Fibroblast of lung (primary cell): ENCODE measurements at regions not wholly inside any gene's neighbourhood (a gene's known extent, or its start where the extent isn't known, plus 50 kb on each side); places are given as distances from the start of the nearest gene placed in this dataset.

Source experiments
- EZH2 ChIP-seq: IDR thresholded peaks from 2 replicates; pipeline ENCODE4 v1.5.1; 2012; ENCODE audit warnings: low read length, control low read depth, mild to moderate bottlenecking; ENCODE audit errors: missing control alignments
- TF ChIP-seq, protein P1 (sequence below), 2 donors: IDR thresholded peaks in 1 of 2; conservative IDR thresholded peaks in 1 of 2; 1 replicate in 1 of 2; 2 replicates in 1 of 2; pipeline ENCODE4 v1.5.1; 2011 to 2012; ENCODE audit warnings: low read length in 2 of 2, control low read depth in 1 of 2, inconsistent platforms in 1 of 2, low read depth in 1 of 2, mild to moderate bottlenecking in 1 of 2

DNA sequence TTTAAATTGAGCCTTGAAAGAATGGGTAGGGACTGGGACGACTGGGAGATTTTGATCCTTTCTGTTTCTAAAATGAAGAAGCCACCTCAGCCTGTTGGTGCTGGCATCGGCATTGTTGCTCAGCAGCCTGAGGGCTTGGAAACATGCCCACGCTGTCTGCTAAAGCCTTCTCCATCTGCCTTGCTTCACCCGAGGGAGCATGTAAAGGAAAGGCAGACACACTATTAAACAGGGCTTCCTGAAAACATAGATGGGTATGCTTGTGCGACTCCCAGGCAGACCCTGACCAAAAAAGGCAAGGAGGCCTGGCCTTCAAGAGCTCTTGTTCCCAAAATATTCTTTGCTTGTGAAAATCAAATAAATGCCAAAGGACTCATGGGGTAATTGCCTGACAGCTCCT is 84.2 kb upstream of the SLC4A7 start:
- TF ChIP-seq, protein P1, sequence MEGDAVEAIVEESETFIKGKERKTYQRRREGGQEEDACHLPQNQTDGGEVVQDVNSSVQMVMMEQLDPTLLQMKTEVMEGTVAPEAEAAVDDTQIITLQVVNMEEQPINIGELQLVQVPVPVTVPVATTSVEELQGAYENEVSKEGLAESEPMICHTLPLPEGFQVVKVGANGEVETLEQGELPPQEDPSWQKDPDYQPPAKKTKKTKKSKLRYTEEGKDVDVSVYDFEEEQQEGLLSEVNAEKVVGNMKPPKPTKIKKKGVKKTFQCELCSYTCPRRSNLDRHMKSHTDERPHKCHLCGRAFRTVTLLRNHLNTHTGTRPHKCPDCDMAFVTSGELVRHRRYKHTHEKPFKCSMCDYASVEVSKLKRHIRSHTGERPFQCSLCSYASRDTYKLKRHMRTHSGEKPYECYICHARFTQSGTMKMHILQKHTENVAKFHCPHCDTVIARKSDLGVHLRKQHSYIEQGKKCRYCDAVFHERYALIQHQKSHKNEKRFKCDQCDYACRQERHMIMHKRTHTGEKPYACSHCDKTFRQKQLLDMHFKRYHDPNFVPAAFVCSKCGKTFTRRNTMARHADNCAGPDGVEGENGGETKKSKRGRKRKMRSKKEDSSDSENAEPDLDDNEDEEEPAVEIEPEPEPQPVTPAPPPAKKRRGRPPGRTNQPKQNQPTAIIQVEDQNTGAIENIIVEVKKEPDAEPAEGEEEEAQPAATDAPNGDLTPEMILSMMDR (conservative IDR thresholded peaks at IDR 0.05 in 1 of 2, IDR thresholded peaks at IDR 0.05 in 1 of 2; ENCODE audit: low read depth in 1 of 2, low read length in 2 of 2): no peak
- no peak for TF ChIP-seq EZH2
